CD8-positive, alpha-beta memory T cell (primary cell): ENCODE measurements at regions not wholly inside any gene's neighbourhood (a gene's known extent, or its start where the extent isn't known, plus 50 kb on each side); places are given as distances from the start of the nearest gene placed in this dataset.

Experiments
- CTCF ChIA-PET: fragments of 350-600 bp; sonication (Branson Sonifier 250); formaldehyde crosslinking; loops from one replicate; lab custom pipeline; 2021; ENCODE audit warnings: antibody characterized with exemption; lab: Charles Lee
- POLR2A ChIA-PET: fragments of 350-600 bp; sonication (Branson Sonifier 250); formaldehyde crosslinking; loops from one replicate; lab custom pipeline; 2021; ENCODE audit warnings: antibody characterized with exemption; lab: Charles Lee
- DNase-seq, 5 donors: peaks; one replicate each; pipeline versions ENCODE4 v3.0.0 to v3.0.0-alpha.2; 2020 to 2022; ENCODE audit warnings: mixed read lengths in 1 of 5
- H3K27ac ChIP-seq: one replicate; pipeline ENCODE4 v1.7.0; 2013; ENCODE audit warnings: low read depth, mild to moderate bottlenecking, low read length, moderate library complexity
- H3K27me3 ChIP-seq: 2 replicates; pipeline ENCODE4 v1.7.0; 2013; ENCODE audit warnings: low read length, mild to moderate bottlenecking; ENCODE audit not compliant: insufficient read depth, poor library complexity, severe bottlenecking
- H3K36me3 ChIP-seq: 2 replicates; pipeline ENCODE4 v1.7.0; 2013; ENCODE audit warnings: mild to moderate bottlenecking, low read length, moderate library complexity; ENCODE audit not compliant: insufficient read depth
- H3K4me1 ChIP-seq: 2 replicates; pipeline ENCODE4 v1.7.0; 2013; ENCODE audit warnings: mild to moderate bottlenecking, low read length, moderate library complexity; ENCODE audit not compliant: insufficient read depth
- H3K4me3 ChIP-seq: 2 replicates; pipeline ENCODE4 v1.7.0; 2013; ENCODE audit warnings: mild to moderate bottlenecking, low read length
- H3K9me3 ChIP-seq: 2 replicates; pipeline ENCODE4 v1.7.0; 2013; ENCODE audit warnings: mild to moderate bottlenecking, low read length
- H3K27ac Mint-ChIP-seq, 8 donors: one replicate each; pipeline ENCODE4 v1.8.0; 2020 to 2021; ENCODE audit warnings: mixed read lengths in 8 of 8, mild to moderate bottlenecking in 6 of 8, inconsistent platforms in 3 of 8, moderate library complexity in 3 of 8
- H3K27me3 Mint-ChIP-seq, 2 donors: one replicate each; pipeline ENCODE4 v1.8.0; 2020 to 2021; ENCODE audit warnings: mixed read lengths in 2 of 2, mild to moderate bottlenecking in 1 of 2, moderate library complexity in 1 of 2
- H3K36me3 Mint-ChIP-seq, 3 donors: one replicate each; pipeline ENCODE4 v1.8.0; 2020 to 2021; ENCODE audit warnings: mixed read lengths in 3 of 3, inconsistent platforms in 1 of 3, mild to moderate bottlenecking in 1 of 3
- H3K4me1 Mint-ChIP-seq, 3 donors: one replicate each; pipeline ENCODE4 v1.8.0; 2020 to 2021; ENCODE audit warnings: mixed read lengths in 3 of 3, inconsistent platforms in 1 of 3, mild to moderate bottlenecking in 1 of 3
- H3K4me3 Mint-ChIP-seq, 7 donors: one replicate each; pipeline ENCODE4 v1.8.0; 2020 to 2021; ENCODE audit warnings: mixed read lengths in 7 of 7, mild to moderate bottlenecking in 6 of 7, moderate library complexity in 4 of 7, inconsistent platforms in 2 of 7
- H3K9me3 Mint-ChIP-seq, 5 donors: one replicate each; pipeline ENCODE4 v1.8.0; 2020 to 2022; ENCODE audit warnings: mixed read lengths in 5 of 5, mild to moderate bottlenecking in 3 of 5, moderate library complexity in 2 of 5, inconsistent platforms in 1 of 5

- Mint-ChIP-seq H3K27ac (peak overlapping the region in 1 of 8 donors; percentile 32), H3K4me1 (peaks cover 0 to 2% (median 0%) of the 10 kb centered on the region in 3 donors), H3K36me3 (no peaks in the 10 kb centered on the region), H3K9me3 (no peaks in the 10 kb centered on the region), H3K4me3 (no peak overlapping the region), H3K27me3 (peaks cover 3 to 33% of the 10 kb centered on the region in 2 donors)
- Histone ChIP-seq H3K4me1 (no peaks in the 10 kb centered on the region), H3K36me3 (no peaks in the 10 kb centered on the region), H3K27ac (no peak overlapping the region), H3K27me3 (no peaks in the 10 kb centered on the region), H3K4me3 (no peak overlapping the region), H3K9me3 (no peaks in the 10 kb centered on the region)
- CTCF ChIA-PET, result no interaction called here
- POLR2A ChIA-PET, result no interaction called here
- DNase-seq, result no peak
Measured at GRCh38 chr15:72991026-72991425, 61.2 kb upstream of the NEO1 start.

- no peak overlapping the region for H3K4me3 Mint-ChIP-seq
- H3K4me3 ChIP-seq, result no peak overlapping the region
- CTCF ChIA-PET, result no interaction called here
- H3K27me3 ChIP-seq, result no peaks in the 10 kb centered on the region
- H3K27ac ChIP-seq, result no peak overlapping the region
- no peaks in the 10 kb centered on the region for H3K9me3 ChIP-seq
- peaks cover 5 to 37% of the 10 kb centered on the region in 2 donors for H3K27me3 Mint-ChIP-seq
- POLR2A ChIA-PET, result no interaction called here
- no peak for DNase-seq
- H3K4me1 Mint-ChIP-seq, result no peaks in the 10 kb centered on the region
- H3K36me3 ChIP-seq, result no peaks in the 10 kb centered on the region
- H3K9me3 Mint-ChIP-seq, result no peaks in the 10 kb centered on the region
- H3K36me3 Mint-ChIP-seq, result no peaks in the 10 kb centered on the region
- no peaks in the 10 kb centered on the region for H3K4me1 ChIP-seq
- H3K27ac Mint-ChIP-seq, result no peak overlapping the region
Measured at GRCh38 chr15:72983801-72984545, 68.3 kb upstream of the NEO1 start.

GRCh38 chr15:72982714-72983113 lies 69.5 kb upstream of the NEO1 start:
- ChIA-PET CTCF (no interaction called here), POLR2A (no interaction called here)
- no peak overlapping the region for H3K27ac Mint-ChIP-seq
- no peaks in the 10 kb centered on the region for H3K36me3 Mint-ChIP-seq
- Histone ChIP-seq H3K27ac (no peak overlapping the region), H3K4me3 (no peak overlapping the region), H3K9me3 (no peaks in the 10 kb centered on the region), H3K27me3 (no peaks in the 10 kb centered on the region), H3K36me3 (no peaks in the 10 kb centered on the region), H3K4me1 (no peaks in the 10 kb centered on the region)
- DNase-seq, result no peak
- H3K27me3 Mint-ChIP-seq, result peaks cover 5 to 44% of the 10 kb centered on the region in 2 donors
- no peaks in the 10 kb centered on the region for H3K4me1 Mint-ChIP-seq
- H3K4me3 Mint-ChIP-seq, result no peak overlapping the region
- no peaks in the 10 kb centered on the region for H3K9me3 Mint-ChIP-seq

GRCh38 chr15:72980661-72981060 lies 71.6 kb upstream of the NEO1 start:
- ChIA-PET CTCF (no interaction called here), POLR2A (no interaction called here)
- Histone ChIP-seq H3K27me3 (no peaks in the 10 kb centered on the region), H3K27ac (no peak overlapping the region), H3K36me3 (no peaks in the 10 kb centered on the region), H3K9me3 (no peaks in the 10 kb centered on the region), H3K4me1 (no peaks in the 10 kb centered on the region), H3K4me3 (no peak overlapping the region)
- Mint-ChIP-seq H3K27ac (no peak overlapping the region), H3K27me3 (peaks cover 4 to 52% of the 10 kb centered on the region in 2 donors), H3K36me3 (no peaks in the 10 kb centered on the region), H3K4me3 (no peak overlapping the region), H3K9me3 (no peaks in the 10 kb centered on the region), H3K4me1 (no peaks in the 10 kb centered on the region)
- DNase-seq, result no peak

GRCh38 chr15:72979791-72980190 lies 72.5 kb upstream of the NEO1 start:
- no peak for DNase-seq
- H3K36me3 ChIP-seq, result no peaks in the 10 kb centered on the region
- Mint-ChIP-seq H3K4me3 (no peak overlapping the region), H3K36me3 (no peaks in the 10 kb centered on the region), H3K9me3 (no peaks in the 10 kb centered on the region), H3K4me1 (no peaks in the 10 kb centered on the region), H3K27me3 (peaks cover 4 to 58% of the 10 kb centered on the region in 2 donors), H3K27ac (no peak overlapping the region)
- no peaks in the 10 kb centered on the region for H3K4me1 ChIP-seq
- no peak overlapping the region for H3K27ac ChIP-seq
- no peaks in the 10 kb centered on the region for H3K9me3 ChIP-seq
- ChIA-PET CTCF (no interaction called here), POLR2A (no interaction called here)
- H3K27me3 ChIP-seq, result no peaks in the 10 kb centered on the region
- no peak overlapping the region for H3K4me3 ChIP-seq

GRCh38 chr15:72979308-72979707 lies 73.0 kb upstream of the NEO1 start:
- ChIA-PET CTCF (no interaction called here), POLR2A (no interaction called here)
- H3K27ac ChIP-seq, result no peak overlapping the region
- DNase-seq, result no peak
- Mint-ChIP-seq H3K27me3 (peaks cover 5 to 60% of the 10 kb centered on the region in 2 donors), H3K9me3 (no peaks in the 10 kb centered on the region), H3K4me1 (no peaks in the 10 kb centered on the region), H3K27ac (no peak overlapping the region), H3K36me3 (no peaks in the 10 kb centered on the region), H3K4me3 (no peak overlapping the region)
- no peaks in the 10 kb centered on the region for H3K27me3 ChIP-seq
- no peak overlapping the region for H3K4me3 ChIP-seq
- no peaks in the 10 kb centered on the region for H3K9me3 ChIP-seq
- no peaks in the 10 kb centered on the region for H3K4me1 ChIP-seq
- no peaks in the 10 kb centered on the region for H3K36me3 ChIP-seq

- Mint-ChIP-seq H3K27ac (no peak overlapping the region), H3K4me3 (no peak overlapping the region), H3K36me3 (no peaks in the 10 kb centered on the region), H3K9me3 (no peaks in the 10 kb centered on the region), H3K27me3 (peaks cover 6 to 62% of the 10 kb centered on the region in 2 donors), H3K4me1 (no peaks in the 10 kb centered on the region)
- Histone ChIP-seq H3K27ac (no peak overlapping the region), H3K4me3 (no peak overlapping the region), H3K36me3 (no peaks in the 10 kb centered on the region), H3K27me3 (no peaks in the 10 kb centered on the region), H3K9me3 (no peaks in the 10 kb centered on the region), H3K4me1 (no peaks in the 10 kb centered on the region)
- CTCF ChIA-PET, result no interaction called here
- POLR2A ChIA-PET, result no interaction called here
- no peak for DNase-seq
Measured at GRCh38 chr15:72978223-72978622, 74.0 kb upstream of the NEO1 start.

- no peaks in the 10 kb centered on the region for H3K36me3 ChIP-seq
- Mint-ChIP-seq H3K27me3 (peaks cover 4 to 71% of the 10 kb centered on the region in 2 donors), H3K4me1 (peaks cover 0 to 10% (median 10%) of the 10 kb centered on the region in 3 donors), H3K36me3 (no peaks in the 10 kb centered on the region), H3K27ac (peak overlapping the region in 1 of 8 donors; percentile 39), H3K4me3 (no peak overlapping the region), H3K9me3 (no peaks in the 10 kb centered on the region)
- H3K27ac ChIP-seq, result no peak overlapping the region
- no peaks in the 10 kb centered on the region for H3K4me1 ChIP-seq
- H3K27me3 ChIP-seq, result no peaks in the 10 kb centered on the region
- CTCF ChIA-PET, result no interaction called here
- POLR2A ChIA-PET, result no interaction called here
- DNase-seq, result no peak
- no peak overlapping the region for H3K4me3 ChIP-seq
- no peaks in the 10 kb centered on the region for H3K9me3 ChIP-seq
Measured at GRCh38 chr15:72972362-72972761, 79.9 kb upstream of the NEO1 start.
